Spleen (tissue), 11 donors: ENCODE measurements at regions not wholly inside any gene's neighbourhood (a gene's known extent, or its start where the extent isn't known, plus 50 kb on each side); places are given as distances from the start of the nearest gene placed in this dataset.

ENCODE experiments used
- DNase-seq: peaks from one replicate; pipeline ENCODE4 v3.0.0-alpha.2; 2020
- H3K27ac ChIP-seq, 8 donors: fragments of 200-600 bp; sonication (generic) in 7 of 8; 1 replicate in 4 of 8; 2 replicates in 4 of 8; pipeline versions ENCODE4 v1.5.0 to v1.8.0; 2016 to 2021; ENCODE audit warnings: inconsistent platforms in 4 of 8, mild to moderate bottlenecking in 4 of 8, moderate library complexity in 1 of 8
- H3K27me3 ChIP-seq, 7 donors: fragments of 200-600 bp; sonication (generic) in 6 of 7; replicated peaks in 1 of 7; 1 replicate in 4 of 7; 2 replicates in 3 of 7; pipeline versions ENCODE4 v1.5.0 to v1.8.0; 2016 to 2021; ENCODE audit warnings: inconsistent platforms in 3 of 7, mild to moderate bottlenecking in 1 of 7
- H3K36me3 ChIP-seq, 6 donors: fragments of 200-600 bp; sonication (generic) in 5 of 6; 1 replicate in 4 of 6; 2 replicates in 2 of 6; pipeline versions ENCODE4 v1.5.0 to v1.8.0; 2016 to 2021; ENCODE audit warnings: inconsistent platforms in 2 of 6
- H3K4me1 ChIP-seq, 6 donors: fragments of 200-600 bp; sonication (generic) in 5 of 6; 1 replicate in 3 of 6; 2 replicates in 3 of 6; pipeline versions ENCODE4 v1.5.0 to v1.8.0; 2016 to 2021; ENCODE audit warnings: inconsistent platforms in 3 of 6
- H3K4me3 ChIP-seq, 8 donors: fragments of 200-600 bp; sonication (generic) in 7 of 8; 1 replicate in 4 of 8; 2 replicates in 4 of 8; pipeline versions ENCODE4 v1.5.0 to v1.8.0; 2016 to 2021; ENCODE audit warnings: inconsistent platforms in 4 of 8, mild to moderate bottlenecking in 4 of 8, moderate library complexity in 2 of 8
- H3K9me3 ChIP-seq, 8 donors: fragments of 200-600 bp; sonication (generic) in 7 of 8; 1 replicate in 4 of 8; 2 replicates in 4 of 8; pipeline versions ENCODE4 v1.5.0 to v1.8.0; 2016 to 2021; ENCODE audit warnings: inconsistent platforms in 4 of 8
- CTCF ChIP-seq, 11 experiments: fragments of 200-600 bp in 7 of 11; fragments of 450-650 bp in 4 of 11; sonication (generic) in 4 of 11; IDR thresholded peaks in 8 of 11; conservative IDR thresholded peaks in 3 of 11; 1 replicate in 7 of 11; 2 replicates in 4 of 11; pipeline versions ENCODE4 v1.4.0 to v1.8.0; 2016 to 2021; ENCODE audit warnings: antibody characterized with exemption in 11 of 11, inconsistent platforms in 4 of 11, mild to moderate bottlenecking in 1 of 11
- POLR2A ChIP-seq, 3 donors: fragments of 450-650 bp; IDR thresholded peaks; one replicate each; pipeline ENCODE4 v1.5.1; 2017; ENCODE audit warnings: antibody characterized with exemption in 3 of 3, mild to moderate bottlenecking in 1 of 3
- POLR2AphosphoS5 ChIP-seq, 3 donors: sonication (generic); formaldehyde crosslinking; IDR thresholded peaks; one replicate each; pipeline ENCODE4 v1.5.1; 2017; ENCODE audit warnings: antibody characterized with exemption in 3 of 3
- WGBS, 5 donors: extraction: QIAGEN DNeasy Blood & Tissue Kit in 3 of 5; methylation state at CpG; one replicate each; pipeline versions ENCODE4 v1.1.5 to v1.1.7; 2013 to 2018; 5-methylcytosine and 5-hydroxymethylcytosine counted together
- intact Hi-C: fragments of 100-400 bp; cut with DNase I; formaldehyde crosslinking; loops from one replicate; pipeline ENCODE4 v1.15.0; 2023; ENCODE audit warnings: low total_unique reads
- donor health status: healthy with polysubstance abuse.
- donor health status: DM: no; HTN: no; CAD: no; lungs with moderate emphysema.
- donor health status: DM: no; HTN: no; CAD: no.
- donor health status: Bipolar disorder and iron deficiency.
- donor health status: healthy.
- donor health status: DM: no; HTN: no; CAD: no.
- donor health status: DM: yes; HTN: yes; CAD: no.

GRCh38 chr6:148112851-148113319, 229.8 kb upstream of the SASH1 start:
- TF ChIP-seq POLR2AphosphoS5 (IDR thresholded peaks at IDR 0.05): no peak
- TF ChIP-seq POLR2A (IDR thresholded peaks at IDR 0.05): no peak
- no peak for TF ChIP-seq CTCF (IDR thresholded peaks at IDR 0.05 in 8 of 11, conservative IDR thresholded peaks at IDR 0.05 in 3 of 11)
- Histone ChIP-seq H3K27me3 (no peaks in the 10 kb centered on the region), H3K4me1 (no peaks in the 10 kb centered on the region), H3K4me3 (no peak overlapping the region), H3K36me3 (no peaks in the 10 kb centered on the region), H3K9me3 (no peaks in the 10 kb centered on the region), H3K27ac (no peak overlapping the region)
- intact Hi-C loops: no loop called here
- no peak for DNase-seq
- 77 to 100% (median 83%) methylated on average over 2 of the region's 2 CpGs for WGBS, 5 donors

DNA sequence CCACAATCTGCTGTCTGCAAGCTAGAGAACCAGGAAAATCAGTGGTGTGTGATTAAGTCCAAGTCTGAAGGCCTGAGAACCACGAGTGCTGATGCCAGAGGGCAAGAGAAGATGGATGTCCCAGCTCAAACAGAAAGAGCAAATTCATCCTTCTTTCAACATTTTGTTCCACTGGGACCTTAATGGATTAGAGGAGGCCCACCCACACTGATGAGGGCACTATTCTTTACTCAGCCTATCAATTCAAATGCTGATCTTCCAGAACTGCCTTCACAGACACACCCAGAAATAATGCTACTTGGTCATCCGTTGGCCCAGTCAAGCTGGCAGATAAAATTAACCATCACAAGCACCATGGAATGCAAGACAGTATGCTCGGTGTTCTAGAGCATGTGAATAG, 226.6 kb upstream of the SASH1 start:
- Histone ChIP-seq H3K36me3 (no peaks in the 10 kb centered on the region), H3K4me1 (no peaks in the 10 kb centered on the region), H3K4me3 (no peak overlapping the region), H3K27ac (no peak overlapping the region), H3K9me3 (no peaks in the 10 kb centered on the region), H3K27me3 (no peaks in the 10 kb centered on the region)
- intact Hi-C loops: no loop called here
- 71 to 86% (median 77%) methylated on average over 3 of the region's 3 CpGs for WGBS, 5 donors
- TF ChIP-seq CTCF (IDR thresholded peaks at IDR 0.05 in 8 of 11, conservative IDR thresholded peaks at IDR 0.05 in 3 of 11) (no peak), POLR2A (IDR thresholded peaks at IDR 0.05) (no peak), POLR2AphosphoS5 (IDR thresholded peaks at IDR 0.05) (no peak)
- no peak for DNase-seq

GRCh38 chr6:148118244-148118643, 224.4 kb upstream of the SASH1 start:
- DNase-seq: no peak
- no peaks in the 10 kb centered on the region for H3K4me1 ChIP-seq
- 91 to 98% (median 96%) methylated on average over 1 of the region's 1 CpG for WGBS, 5 donors
- intact Hi-C loops: no loop called here
- H3K9me3 ChIP-seq: no peaks in the 10 kb centered on the region
- H3K36me3 ChIP-seq: no peaks in the 10 kb centered on the region
- no peak overlapping the region for H3K27ac ChIP-seq
- H3K4me3 ChIP-seq: no peak overlapping the region
- no peaks in the 10 kb centered on the region for H3K27me3 ChIP-seq
- TF ChIP-seq CTCF (IDR thresholded peaks at IDR 0.05 in 8 of 11, conservative IDR thresholded peaks at IDR 0.05 in 3 of 11) (no peak), POLR2A (IDR thresholded peaks at IDR 0.05) (no peak), POLR2AphosphoS5 (IDR thresholded peaks at IDR 0.05) (no peak)

GRCh38 chr6:148128014-148128730, 214.5 kb upstream of the SASH1 start:
- WGBS, 5 donors: 88 to 96% (median 90%) methylated on average over 6 of the region's 6 CpGs
- TF ChIP-seq POLR2A (IDR thresholded peaks at IDR 0.05) (no peak), CTCF (IDR thresholded peaks at IDR 0.05 in 8 of 11, conservative IDR thresholded peaks at IDR 0.05 in 3 of 11) (no peak), POLR2AphosphoS5 (IDR thresholded peaks at IDR 0.05) (no peak)
- no peak for DNase-seq
- Histone ChIP-seq H3K27ac (no peak overlapping the region), H3K9me3 (no peaks in the 10 kb centered on the region), H3K27me3 (no peaks in the 10 kb centered on the region), H3K4me1 (no peaks in the 10 kb centered on the region), H3K4me3 (no peak overlapping the region), H3K36me3 (no peaks in the 10 kb centered on the region)
- intact Hi-C loops: no loop called here
